ENCODE measurements at regions not wholly inside any gene's neighbourhood (a gene's known extent, or its start where the extent isn't known, plus 50 kb on each side); places are given as distances from the start of the nearest gene placed in this dataset.
"Not testable (repeated sequence)": the region's sequence is repeated elsewhere in the genome, so short reads cannot be mapped to it uniquely, and the experiment has no call there.

DNA sequence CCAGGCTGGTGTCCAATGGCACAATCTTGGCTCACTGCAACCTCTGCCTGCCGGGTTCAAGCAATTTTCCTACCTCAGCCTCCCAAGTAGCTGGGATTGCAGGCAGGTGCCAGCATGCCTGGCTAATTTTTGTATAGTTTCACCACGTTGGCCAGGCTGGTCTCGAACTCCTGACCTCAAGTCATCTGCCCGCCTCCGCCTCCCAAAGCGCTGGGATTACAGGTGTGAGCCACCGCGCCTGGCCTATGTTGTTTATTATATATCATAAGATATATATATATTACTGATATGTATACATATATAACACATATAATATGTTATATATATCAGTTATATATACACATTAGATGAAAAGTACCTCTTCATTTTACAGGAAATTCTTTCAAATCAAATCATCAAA is 914.7 kb downstream of the FOXD4L5 start:
- DNase-seq; intact Hi-C loops (cut with DNase I, micrococcal nuclease); ATAC-seq: not testable (repeated sequence)

DNA sequence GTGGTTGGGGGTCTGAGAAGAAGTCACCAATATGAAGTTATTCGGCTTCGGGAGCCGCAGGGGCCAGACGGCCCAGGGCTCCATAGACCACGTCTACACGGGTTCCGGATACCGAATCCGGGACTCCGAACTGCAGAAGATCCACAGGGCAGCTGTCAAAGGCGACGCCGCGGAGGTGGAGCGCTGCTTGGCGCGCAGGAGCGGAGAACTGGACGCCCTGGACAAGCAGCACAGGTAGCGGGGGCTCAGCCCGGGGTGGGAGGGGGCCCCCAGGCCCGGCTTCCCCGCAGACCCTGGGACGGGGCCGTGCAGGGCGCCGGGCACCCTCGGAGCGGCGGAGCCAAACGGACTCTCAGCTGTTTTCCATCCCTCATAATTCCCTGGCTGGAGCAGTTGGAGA is 915.4 kb downstream of the FOXD4L5 start:
- ATAC-seq; intact Hi-C loops (cut with DNase I, micrococcal nuclease): not testable (repeated sequence)
- peak in 1 of 2 donors; percentile 7 for DNase-seq

DNA sequence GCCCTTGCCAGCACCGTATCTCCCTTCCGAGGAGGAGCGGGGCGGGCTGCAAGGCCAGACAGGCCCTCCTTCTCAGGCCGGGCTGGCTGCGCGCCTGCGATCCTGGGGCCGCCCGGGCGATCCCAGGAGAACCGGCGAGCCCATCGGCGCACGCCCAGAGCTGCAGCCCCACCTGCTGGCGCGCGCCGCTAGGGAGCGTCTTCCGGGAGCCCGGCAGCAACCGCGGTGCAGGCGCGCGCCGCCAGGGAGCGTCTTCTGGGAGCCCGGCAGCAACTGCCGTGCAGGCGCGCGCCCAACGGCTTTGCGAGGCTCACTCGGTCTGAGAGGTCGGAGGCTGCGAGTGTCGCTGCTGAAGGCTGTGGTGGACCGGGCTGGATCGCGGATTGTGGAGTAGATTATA is 915.9 kb downstream of the FOXD4L5 start:
- intact Hi-C loops (cut with DNase I, micrococcal nuclease): not testable (repeated sequence)
- ATAC-seq (peak; percentile 100), DNase-seq (peak; percentile 82 to 89)

DNA sequence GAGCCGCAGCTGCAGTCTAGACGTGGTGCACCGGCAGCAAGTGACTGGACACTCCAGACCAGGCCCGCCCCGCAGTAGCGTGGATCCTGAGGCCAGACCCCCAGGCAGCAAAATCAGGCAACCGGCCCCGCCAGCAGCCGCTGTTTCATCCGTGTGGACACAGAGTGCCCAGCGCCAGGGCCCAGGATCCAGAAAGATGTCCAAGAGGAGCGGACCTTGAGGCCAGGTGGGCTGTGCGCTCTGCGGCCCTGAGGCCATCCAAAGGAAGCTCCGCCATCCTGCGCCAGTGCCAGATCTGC is 916.4 kb downstream of the FOXD4L5 start:
- DNase-seq; ATAC-seq; intact Hi-C loops (cut with DNase I, micrococcal nuclease): not testable (repeated sequence)

DNA sequence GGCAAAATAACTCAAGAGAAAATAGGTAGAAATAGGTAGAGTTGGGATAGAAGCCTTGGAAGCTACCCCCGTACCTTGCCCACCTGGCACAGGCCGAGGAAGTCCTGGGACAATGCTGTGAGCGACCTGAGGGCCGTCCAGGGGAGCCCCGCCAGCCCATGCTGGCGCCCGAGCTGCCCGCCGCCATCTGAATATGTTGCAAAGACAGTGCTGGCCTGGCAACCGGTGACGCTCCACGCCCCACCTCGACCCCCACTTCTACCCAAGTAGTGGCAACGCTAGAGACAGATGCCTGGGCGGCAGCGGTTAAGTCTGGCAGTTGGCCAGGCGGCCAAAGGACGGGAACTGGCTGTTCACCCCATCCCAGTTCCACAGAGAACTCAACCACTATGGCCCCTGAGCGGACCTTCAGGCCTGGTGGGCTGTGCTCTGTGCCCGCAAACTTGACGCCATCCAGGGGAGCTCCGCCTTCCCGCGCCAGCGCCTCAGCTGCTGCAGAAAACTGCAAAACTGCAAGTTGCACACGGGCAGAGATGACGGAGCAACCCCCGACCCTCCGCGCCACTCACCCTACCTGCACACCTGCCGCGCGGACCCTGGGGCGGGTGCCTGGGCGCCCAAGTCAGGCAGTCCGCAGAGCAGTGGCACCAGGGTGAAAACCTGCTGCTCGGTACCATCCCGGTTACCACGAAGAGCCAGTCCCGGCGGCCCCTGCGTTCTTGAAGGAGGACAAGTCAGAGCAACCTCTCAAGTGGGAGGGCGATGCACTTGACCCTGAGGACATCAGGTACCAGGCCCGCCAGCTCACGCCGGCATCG is 917.0 kb downstream of the FOXD4L5 start:
- intact Hi-C loops (cut with DNase I, micrococcal nuclease); ATAC-seq: not testable (repeated sequence)
- DNase-seq: peak; percentile 19 to 20

Measured in left colon (tissue), 2 donors.